K562 (cell line): ENCODE measurements at regions not wholly inside any gene's neighbourhood (a gene's known extent, or its start where the extent isn't known, plus 50 kb on each side); places are given as distances from the start of the nearest gene placed in this dataset.

ENCODE experiments used
- ATAC-seq: fragments of 200-7000 bp; cut with Tn5 transposase; 3 replicates; pipeline ENCODE4 v1.9.1; 2020; ENCODE audit warnings: moderate library complexity
- BruUV-seq: library from RNA; stranded (reverse); fragments of 400-500 nt; replicated peaks from 2 replicates; lab custom pipeline; 2021; lab: Mats Ljungman, UMichigan
- CTCF ChIA-PET: fragments of 300-600 bp; formaldehyde crosslinking; extraction: SDS; loops from one replicate; lab custom pipeline; 2021; ENCODE audit warnings: low intra/inter-chr PET ratio; lab: Yijun Ruan, JAX
- POLR2A ChIA-PET: fragments of 300-600, 350-650 bp; sonication (Branson Sonifier 250); formaldehyde crosslinking; extraction: SDS; loops from one replicate; lab custom pipeline; 2021; ENCODE audit warnings: antibody characterized with exemption, inconsistent platforms; lab: Yijun Ruan, JAX
- DNase-seq, 4 experiments: peaks; one replicate each; pipeline versions ENCODE4 v3.0.0 to v3.0.0-alpha.2; 2011 to 2018; ENCODE audit warnings: low spot score in 3 of 4, mixed read lengths in 3 of 4; ENCODE audit errors: extremely low read depth in 1 of 4
- FAIRE-seq: peaks from 2 replicates; lab custom pipeline; 2011; peaks lifted over from hg19 to GRCh38; lab: Jason Lieb, UNC
- H2AFZ ChIP-seq: 2 replicates; pipeline ENCODE4 v1.6.0; 2011; ENCODE audit warnings: low read depth, low read length, control low read depth, inconsistent platforms
- H3K27ac ChIP-seq: fragments of 200-600 bp; 3 replicates; pipeline ENCODE4 v1.8.0; 2011; ENCODE audit warnings: low read depth, mild to moderate bottlenecking, control low read depth, inconsistent platforms, low read length, moderate library complexity, mixed read lengths; ENCODE audit errors: extremely low read depth
- H3K27me3 ChIP-seq, 2 experiments: fragments of 300-600 bp in 1 of 2; 2 replicates in 1 of 2; 3 replicates in 1 of 2; pipeline versions ENCODE4 v1.6.0 to v1.8.0; 2011; ENCODE audit warnings: inconsistent platforms in 2 of 2, low read length in 2 of 2, mild to moderate bottlenecking in 1 of 2, mixed read lengths in 1 of 2, moderate library complexity in 1 of 2; ENCODE audit not compliant: control insufficient read depth in 2 of 2, insufficient read depth in 2 of 2
- H3K36me3 ChIP-seq: fragments of 300-600 bp; 3 replicates; pipeline ENCODE4 v1.8.0; 2011; ENCODE audit warnings: mild to moderate bottlenecking, low read length, inconsistent platforms; ENCODE audit not compliant: control insufficient read depth, insufficient read depth
- H3K4me1 ChIP-seq, 2 experiments: fragments of 200-600 bp in 1 of 2; replicated peaks in 1 of 2; 2 replicates in 1 of 2; 3 replicates in 1 of 2; pipeline versions ENCODE4 v1.5.1 to v1.8.0; 2011; ENCODE audit warnings: inconsistent platforms in 2 of 2, low read length in 2 of 2, mild to moderate bottlenecking in 1 of 2, mixed read lengths in 1 of 2, moderate library complexity in 1 of 2; ENCODE audit not compliant: control insufficient read depth in 2 of 2, insufficient read depth in 2 of 2
- H3K4me2 ChIP-seq: 2 replicates; pipeline ENCODE4 v1.6.1; 2011; ENCODE audit warnings: low read length, control low read depth, inconsistent platforms, mixed read lengths; ENCODE audit not compliant: insufficient read depth
- H3K4me3 ChIP-seq: fragments of 200-600 bp; sonication (generic), shearing (Covaris generic); 2 replicates; pipeline ENCODE4 v1.5.1; 2016; ENCODE audit warnings: control low read depth, inconsistent platforms
- H3K79me2 ChIP-seq: fragments of 200-600 bp; 3 replicates; pipeline ENCODE4 v1.8.0; 2011; ENCODE audit warnings: low read length, inconsistent platforms; ENCODE audit not compliant: control insufficient read depth, insufficient read depth
- H3K9ac ChIP-seq, 2 experiments: 2 replicates each; pipeline versions ENCODE4 v1.6.0 to v1.6.1; 2011; ENCODE audit warnings: low read depth in 2 of 2, low read length in 2 of 2, control low read depth in 1 of 2, inconsistent platforms in 1 of 2, mild to moderate bottlenecking in 1 of 2, mixed read lengths in 1 of 2; ENCODE audit not compliant: insufficient read depth in 1 of 2
- H3K9me1 ChIP-seq: one replicate; pipeline ENCODE4 v1.6.0; 2011; ENCODE audit warnings: inconsistent platforms, mild to moderate bottlenecking, low read length, moderate library complexity; ENCODE audit not compliant: control insufficient read depth, insufficient read depth
- H3K9me3 ChIP-seq: replicated peaks from 2 replicates; pipeline ENCODE4 v1.5.1; 2011; ENCODE audit warnings: low read depth, low read length, inconsistent platforms; ENCODE audit not compliant: control insufficient read depth, insufficient read depth
- H4K20me1 ChIP-seq: replicated peaks from 2 replicates; pipeline ENCODE4 v1.6.1; 2011; ENCODE audit warnings: low read length, inconsistent platforms, mixed read lengths; ENCODE audit not compliant: control insufficient read depth, insufficient read depth
- RBM22 ChIP-seq: fragments of 200-400 bp; formaldehyde crosslinking; IDR thresholded peaks from 2 replicates; pipeline ENCODE4 v1.6.1; 2018; ENCODE audit warnings: low read length, low read depth; ENCODE audit not compliant: poor library complexity, severe bottlenecking
- RFX1 ChIP-seq: fragments of 450-650 bp; IDR thresholded peaks from 2 replicates; pipeline ENCODE4 v1.6.1; 2016; ENCODE audit warnings: mild to moderate bottlenecking, moderate library complexity
- RNF2 ChIP-seq: sonication (generic); IDR thresholded peaks from 2 replicates; pipeline ENCODE4 v1.6.1; 2016
- ZKSCAN3 ChIP-seq: fragments of 250-450 bp; sonication (Bioruptor Pico); IDR thresholded peaks from 2 replicates; pipeline ENCODE4 v1.4.0; 2020
- ZNF274 ChIP-seq: IDR thresholded peaks from 2 replicates; pipeline ENCODE4 v1.6.1; 2011; ENCODE audit warnings: low read depth, mild to moderate bottlenecking, low read length, moderate library complexity, borderline replicate concordance
- ZSCAN29 ChIP-seq: fragments of 450-650 bp; IDR thresholded peaks from 2 replicates; pipeline ENCODE4 v1.6.1; 2017
- WGBS: fragments of 100-300 bp; shearing (Covaris generic); methylation state at CpG from one replicate; pipeline ENCODE4 v1.1.6; 2016; ENCODE audit warnings: low coverage, mixed read lengths; ENCODE audit not compliant: insufficient coverage; ENCODE audit errors: missing lambda C conversion rate; 5-methylcytosine and 5-hydroxymethylcytosine counted together
- in situ Hi-C: fragments of 300-500 bp; cut with MboI; formaldehyde crosslinking; loops from 4 replicates; pipeline ENCODE4 v1.15.0; 2018; ENCODE audit warnings: inconsistent platforms, mixed read lengths
- intact Hi-C: fragments of 100-400 bp; cut with micrococcal nuclease; formaldehyde crosslinking; loops from 2 replicates; pipeline ENCODE4 v1.14.2; 2022
- TF ChIP-seq, protein P1 (sequence below): fragments of 250-450 bp; sonication (Bioruptor Pico); IDR thresholded peaks from 2 replicates; pipeline ENCODE4 v1.4.0; 2020; ENCODE audit warnings: mild to moderate bottlenecking, moderate library complexity, borderline replicate concordance
- TF ChIP-seq, protein P2 (sequence below): sonication (generic); formaldehyde crosslinking; IDR thresholded peaks from 2 replicates; pipeline ENCODE4 v1.8.0; 2022; ENCODE audit warnings: mild to moderate bottlenecking, missing genetic modification reagents, borderline replicate concordance

DNA sequence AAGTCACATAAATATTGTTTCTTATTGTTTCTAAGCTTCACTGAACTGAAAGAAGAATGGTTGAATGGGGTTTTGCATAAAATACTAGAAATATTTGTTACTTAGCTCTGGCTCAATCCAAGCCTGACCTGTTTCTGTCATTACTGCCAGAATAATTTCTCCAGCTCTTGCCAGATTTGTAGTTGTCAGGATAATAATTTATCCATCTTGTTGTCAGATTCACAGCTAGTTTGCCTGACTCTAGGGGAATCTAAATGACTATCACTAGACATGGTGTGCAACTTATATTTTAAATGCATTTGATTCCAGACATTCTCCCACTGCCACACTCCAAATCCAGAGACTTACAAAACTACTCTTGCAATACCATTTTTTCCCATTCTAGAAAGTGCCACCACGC lies 422.7 kb downstream of the ZSWIM6 start (continued):
- no peak for TF ChIP-seq ZNF274
- TF ChIP-seq ZSCAN29: no peak
- no peak for TF ChIP-seq RBM22
- no peak for TF ChIP-seq RNF2

DNA sequence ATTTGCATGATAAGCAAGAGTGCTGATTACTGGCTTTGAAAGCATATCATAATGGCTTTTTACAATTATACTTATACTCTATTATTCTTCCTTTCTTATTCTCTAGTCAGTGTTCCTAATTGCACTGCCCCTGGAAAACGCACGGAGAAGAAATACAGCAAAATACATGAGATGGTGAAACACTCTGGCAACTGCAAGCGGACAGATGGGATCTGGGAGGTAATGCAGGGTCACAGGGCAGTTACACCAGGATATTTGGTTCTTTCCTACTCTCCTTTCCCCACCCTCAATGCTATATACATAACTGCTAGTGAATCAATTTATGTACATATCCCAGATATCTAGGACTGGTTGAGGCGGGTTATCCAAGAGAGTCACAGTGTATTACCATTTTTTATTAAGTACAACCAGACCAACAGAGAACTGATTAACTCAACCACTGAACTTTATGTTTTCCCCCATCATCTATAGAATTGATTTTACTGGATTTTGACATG lies 423.7 kb downstream of the ZSWIM6 start:
- in situ Hi-C loops (no loop called here), intact Hi-C loops (no loop called here)
- no peaks in the 10 kb centered on the region for H4K20me1 ChIP-seq
- H3K4me3 ChIP-seq: no peak overlapping the region
- H3K9me1 ChIP-seq: no peaks in the 10 kb centered on the region
- ATAC-seq: no peak
- 0% methylated on average over 4 of the region's 4 CpGs for WGBS
- H3K27ac ChIP-seq: no peak overlapping the region
- H3K36me3 ChIP-seq: no peaks in the 10 kb centered on the region
- H3K27me3 ChIP-seq: no peaks in the 10 kb centered on the region
- H3K4me1 ChIP-seq: no peaks in the 10 kb centered on the region
- DNase-seq: no peak
- no peaks in the 10 kb centered on the region for H3K79me2 ChIP-seq
- H3K9me3 ChIP-seq: no peaks in the 10 kb centered on the region
- ChIA-PET CTCF (no interaction called here), POLR2A (no interaction called here)
- TF ChIP-seq, protein P1, sequence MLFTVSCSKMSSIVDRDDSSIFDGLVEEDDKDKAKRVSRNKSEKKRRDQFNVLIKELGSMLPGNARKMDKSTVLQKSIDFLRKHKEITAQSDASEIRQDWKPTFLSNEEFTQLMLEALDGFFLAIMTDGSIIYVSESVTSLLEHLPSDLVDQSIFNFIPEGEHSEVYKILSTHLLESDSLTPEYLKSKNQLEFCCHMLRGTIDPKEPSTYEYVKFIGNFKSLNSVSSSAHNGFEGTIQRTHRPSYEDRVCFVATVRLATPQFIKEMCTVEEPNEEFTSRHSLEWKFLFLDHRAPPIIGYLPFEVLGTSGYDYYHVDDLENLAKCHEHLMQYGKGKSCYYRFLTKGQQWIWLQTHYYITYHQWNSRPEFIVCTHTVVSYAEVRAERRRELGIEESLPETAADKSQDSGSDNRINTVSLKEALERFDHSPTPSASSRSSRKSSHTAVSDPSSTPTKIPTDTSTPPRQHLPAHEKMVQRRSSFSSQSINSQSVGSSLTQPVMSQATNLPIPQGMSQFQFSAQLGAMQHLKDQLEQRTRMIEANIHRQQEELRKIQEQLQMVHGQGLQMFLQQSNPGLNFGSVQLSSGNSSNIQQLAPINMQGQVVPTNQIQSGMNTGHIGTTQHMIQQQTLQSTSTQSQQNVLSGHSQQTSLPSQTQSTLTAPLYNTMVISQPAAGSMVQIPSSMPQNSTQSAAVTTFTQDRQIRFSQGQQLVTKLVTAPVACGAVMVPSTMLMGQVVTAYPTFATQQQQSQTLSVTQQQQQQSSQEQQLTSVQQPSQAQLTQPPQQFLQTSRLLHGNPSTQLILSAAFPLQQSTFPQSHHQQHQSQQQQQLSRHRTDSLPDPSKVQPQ (CRISPR knock-in tag): no peak
- TF ChIP-seq RFX1 (no peak), ZKSCAN3 (no peak)
- TF ChIP-seq, protein P2, sequence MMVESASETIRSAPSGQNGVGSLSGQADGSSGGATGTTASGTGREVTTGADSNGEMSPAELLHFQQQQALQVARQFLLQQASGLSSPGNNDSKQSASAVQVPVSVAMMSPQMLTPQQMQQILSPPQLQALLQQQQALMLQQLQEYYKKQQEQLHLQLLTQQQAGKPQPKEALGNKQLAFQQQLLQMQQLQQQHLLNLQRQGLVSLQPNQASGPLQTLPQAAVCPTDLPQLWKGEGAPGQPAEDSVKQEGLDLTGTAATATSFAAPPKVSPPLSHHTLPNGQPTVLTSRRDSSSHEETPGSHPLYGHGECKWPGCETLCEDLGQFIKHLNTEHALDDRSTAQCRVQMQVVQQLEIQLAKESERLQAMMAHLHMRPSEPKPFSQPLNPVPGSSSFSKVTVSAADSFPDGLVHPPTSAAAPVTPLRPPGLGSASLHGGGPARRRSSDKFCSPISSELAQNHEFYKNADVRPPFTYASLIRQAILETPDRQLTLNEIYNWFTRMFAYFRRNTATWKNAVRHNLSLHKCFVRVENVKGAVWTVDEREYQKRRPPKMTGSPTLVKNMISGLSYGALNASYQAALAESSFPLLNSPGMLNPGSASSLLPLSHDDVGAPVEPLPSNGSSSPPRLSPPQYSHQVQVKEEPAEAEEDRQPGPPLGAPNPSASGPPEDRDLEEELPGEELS (CRISPR knock-in tag): no peak
- no peak overlapping the region for H2AFZ ChIP-seq
- no peak for FAIRE-seq
- H3K4me2 ChIP-seq: no peak overlapping the region
- H3K9ac ChIP-seq: no peak overlapping the region
- no TSS peak for BruUV-seq
